GM21528 (cell line): ENCODE measurements at regions not wholly inside any gene's neighbourhood (a gene's known extent, or its start where the extent isn't known, plus 50 kb on each side); places are given as distances from the start of the nearest gene placed in this dataset.

Source experiments
- ATAC-seq: cut with Tn5 transposase; IDR thresholded peaks from one replicate; pipeline ENCODE4 v1.9.1; 2021; ENCODE audit warnings: mild to moderate bottlenecking, moderate library complexity; ENCODE audit not compliant: unreplicated experiment, low FRiP score

GRCh38 chr11:110896358-110896757, 184.1 kb upstream of the ARHGAP20 start:
- no peak for ATAC-seq

- no peak for ATAC-seq
Measured at GRCh38 chr11:110894224-110894623, 182.0 kb upstream of the ARHGAP20 start.

GRCh38 chr11:110892741-110893285, 180.6 kb upstream of the ARHGAP20 start:
- no peak for ATAC-seq

- no peak for ATAC-seq
Measured at GRCh38 chr11:110891411-110891810, 179.2 kb upstream of the ARHGAP20 start.

- no peak for ATAC-seq
Measured at GRCh38 chr11:110890995-110891394, 178.8 kb upstream of the ARHGAP20 start.

- no peak for ATAC-seq
Measured at GRCh38 chr11:110886288-110886970, 174.2 kb upstream of the ARHGAP20 start.

GRCh38 chr11:110883256-110883655, 171.0 kb upstream of the ARHGAP20 start:
- no peak for ATAC-seq

GRCh38 chr11:110878513-110878912, 166.3 kb upstream of the ARHGAP20 start:
- ATAC-seq = no peak

- ATAC-seq = no peak
Measured at GRCh38 chr11:110874437-110875030, 162.3 kb upstream of the ARHGAP20 start.

GRCh38 chr11:110873975-110874374, 161.7 kb upstream of the ARHGAP20 start:
- no peak for ATAC-seq

- ATAC-seq = no peak
Measured at GRCh38 chr11:110870816-110871522, 158.7 kb upstream of the ARHGAP20 start.

GRCh38 chr11:110867951-110868350, 155.7 kb upstream of the ARHGAP20 start:
- no peak for ATAC-seq

GRCh38 chr11:110866081-110866480, 153.8 kb upstream of the ARHGAP20 start:
- ATAC-seq = no peak

GRCh38 chr11:110862407-110862806, 150.2 kb upstream of the ARHGAP20 start:
- no peak for ATAC-seq

GRCh38 chr11:110860461-110860860, 148.2 kb upstream of the ARHGAP20 start:
- no peak for ATAC-seq

GRCh38 chr11:110859998-110860397, 147.8 kb upstream of the ARHGAP20 start:
- ATAC-seq = no peak

- no peak for ATAC-seq
Measured at GRCh38 chr11:110859240-110859840, 147.1 kb upstream of the ARHGAP20 start.

GRCh38 chr11:110858547-110858921, 146.3 kb upstream of the ARHGAP20 start:
- ATAC-seq = no peak

- no peak for ATAC-seq
Measured at GRCh38 chr11:110857892-110858546, 145.8 kb upstream of the ARHGAP20 start.

- ATAC-seq = no peak
Measured at GRCh38 chr11:110856996-110857812, 145.0 kb upstream of the ARHGAP20 start.
